ENCODE measurements at regions not wholly inside any gene's neighbourhood (a gene's known extent, or its start where the extent isn't known, plus 50 kb on each side); places are given as distances from the start of the nearest gene placed in this dataset.
"Not testable (repeated sequence)": the region's sequence is repeated elsewhere in the genome, so short reads cannot be mapped to it uniquely, and the experiment has no call there.

DNA sequence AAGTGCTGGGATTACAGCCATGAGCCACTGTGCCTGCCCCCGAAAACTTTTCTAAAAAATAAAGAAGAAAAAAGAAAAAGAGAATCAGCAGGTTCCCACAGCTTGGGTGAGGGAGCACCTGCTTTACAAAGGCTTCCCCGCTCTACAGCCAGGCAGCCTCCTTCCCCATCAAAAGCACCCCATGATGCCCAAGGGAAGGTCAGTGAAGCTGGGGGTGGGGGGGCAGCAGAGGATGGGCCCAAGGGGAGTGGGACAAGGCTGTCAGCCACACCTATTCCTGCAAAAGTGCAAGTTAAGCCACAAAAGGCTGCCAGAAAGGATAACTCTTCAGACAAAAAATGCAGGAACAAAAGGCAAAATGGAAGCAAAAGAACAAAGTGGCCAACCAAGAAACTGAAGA, 72.5 kb downstream of the FAM50B start:
- DNase-seq = no peak

DNA sequence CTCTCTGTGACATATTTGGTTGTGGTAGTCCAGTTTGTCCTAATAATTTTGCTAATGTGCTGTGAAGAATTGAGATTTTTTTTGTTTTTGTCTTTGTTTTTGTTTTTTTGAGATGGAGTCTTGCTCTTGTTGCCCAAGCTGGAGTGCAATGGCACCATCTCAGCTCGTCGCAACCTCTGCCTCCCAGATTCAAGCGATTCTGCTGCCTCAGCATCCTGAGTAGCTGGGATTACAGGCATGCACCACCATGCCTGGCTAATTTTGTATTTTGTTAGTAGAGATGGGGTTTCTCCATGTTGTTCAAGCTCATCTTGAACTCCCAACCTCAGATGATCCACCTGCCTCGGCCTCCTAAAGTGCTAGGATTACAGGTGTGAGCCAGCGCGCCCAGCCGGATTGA, 73.4 kb downstream of the FAM50B start:
- DNase-seq = not testable (repeated sequence)

DNA sequence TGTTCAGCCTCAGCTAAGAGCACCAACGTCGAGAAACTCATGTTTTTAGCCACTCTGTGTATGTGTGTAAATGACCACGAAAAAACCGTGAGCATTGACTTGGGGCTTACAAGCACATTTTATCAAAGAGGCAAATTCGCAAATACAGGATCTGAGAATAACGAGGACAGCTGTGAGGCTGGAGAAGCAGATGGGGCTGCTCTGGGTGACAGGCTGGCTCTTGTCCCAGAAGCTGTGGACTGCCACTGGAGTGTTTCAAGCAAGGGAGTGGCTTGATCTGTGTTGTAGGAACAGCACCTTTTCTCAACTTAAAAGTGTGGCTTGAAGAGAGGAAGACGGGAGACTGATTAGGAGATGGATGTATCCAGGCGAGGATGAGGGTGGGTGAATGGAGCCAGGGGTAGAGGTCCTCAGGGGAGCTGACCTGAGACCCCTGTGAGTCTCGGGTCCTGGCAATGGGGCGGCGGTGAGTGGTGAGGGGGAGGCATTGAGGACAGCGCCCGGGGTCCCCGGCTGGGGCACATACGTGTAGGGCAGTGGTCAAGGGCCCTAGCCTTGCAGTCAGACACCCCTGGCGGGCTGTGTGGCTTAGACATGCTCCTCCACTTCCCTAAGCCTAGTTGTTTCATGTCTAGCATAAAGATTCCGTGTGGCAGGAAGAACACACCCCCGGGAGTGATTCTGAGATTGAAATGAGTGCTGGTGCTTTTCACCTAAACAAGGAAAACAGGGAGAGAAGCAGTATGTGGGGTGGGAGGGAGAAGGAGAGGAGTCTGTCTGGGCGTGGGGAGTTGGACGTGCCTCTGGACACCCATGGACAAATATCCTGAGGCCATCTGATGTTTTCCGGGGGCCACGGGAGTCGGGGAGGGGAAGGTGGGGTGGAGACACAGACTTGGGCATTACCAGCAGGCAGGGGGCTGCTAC, 76.3 kb downstream of the FAM50B start:
- DNase-seq = not testable (repeated sequence)

DNA sequence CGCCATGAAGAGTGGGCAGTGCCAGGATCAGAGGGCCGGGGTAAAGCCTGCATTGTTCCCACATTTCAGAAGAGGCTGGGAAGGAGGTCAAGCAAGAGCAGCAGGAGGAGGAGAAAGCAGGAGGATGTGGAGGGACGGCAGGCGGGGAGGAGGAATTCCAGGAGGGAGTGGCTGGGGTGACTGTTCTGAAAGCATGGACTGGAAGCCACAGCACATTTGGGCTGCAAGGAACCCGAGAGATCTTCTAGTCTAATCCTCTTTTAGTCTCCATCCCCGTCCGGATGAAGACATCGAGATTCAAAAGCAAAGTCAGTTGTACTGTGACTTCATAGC, 76.9 kb downstream of the FAM50B start:
- DNase-seq = no peak

DNA sequence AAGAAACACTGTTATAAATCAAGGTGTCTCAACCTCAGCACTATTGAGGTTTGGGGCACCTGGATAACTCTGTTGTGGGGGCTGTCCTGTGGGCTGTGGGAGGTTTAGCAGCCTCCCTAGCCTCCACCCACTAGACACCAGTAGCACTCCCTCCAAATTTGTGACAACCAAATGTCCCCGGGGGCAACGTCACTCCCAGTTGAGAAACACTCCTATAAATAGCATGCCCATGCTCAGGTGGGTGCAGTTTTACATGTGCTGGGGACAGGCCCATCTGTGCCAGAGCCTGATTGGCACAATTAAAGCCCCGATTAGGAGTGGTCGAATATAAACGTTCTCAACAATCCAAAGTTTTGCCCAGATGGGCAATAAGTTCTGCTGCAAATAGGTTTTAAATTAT, 78.9 kb downstream of the FAM50B start:
- no peak for DNase-seq

DNA sequence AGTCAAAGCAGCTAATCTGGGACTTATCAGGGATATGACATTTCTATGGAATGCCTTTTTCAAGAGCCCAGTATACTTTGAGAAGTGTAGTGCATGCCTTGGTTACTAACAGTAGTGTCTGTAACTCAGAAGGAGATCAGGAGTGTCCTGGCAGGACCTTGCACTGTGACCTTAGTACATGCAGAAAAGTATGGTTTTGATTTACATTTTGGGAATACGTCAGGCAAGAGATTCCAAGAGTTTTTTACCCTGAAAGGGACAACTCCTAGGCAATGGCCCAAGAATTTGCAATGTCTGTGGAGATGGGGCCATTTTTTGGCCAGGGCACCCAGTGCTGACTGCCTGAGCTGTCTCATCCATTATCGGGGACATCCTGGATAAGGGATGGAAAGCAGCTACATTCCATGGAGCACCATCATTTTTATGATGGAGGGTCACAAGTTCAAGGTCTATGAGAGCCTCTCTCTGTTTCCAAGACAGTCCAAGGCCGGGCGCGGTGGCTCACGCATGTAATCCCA, 80.2 kb downstream of the FAM50B start:
- DNase-seq = no peak

DNA sequence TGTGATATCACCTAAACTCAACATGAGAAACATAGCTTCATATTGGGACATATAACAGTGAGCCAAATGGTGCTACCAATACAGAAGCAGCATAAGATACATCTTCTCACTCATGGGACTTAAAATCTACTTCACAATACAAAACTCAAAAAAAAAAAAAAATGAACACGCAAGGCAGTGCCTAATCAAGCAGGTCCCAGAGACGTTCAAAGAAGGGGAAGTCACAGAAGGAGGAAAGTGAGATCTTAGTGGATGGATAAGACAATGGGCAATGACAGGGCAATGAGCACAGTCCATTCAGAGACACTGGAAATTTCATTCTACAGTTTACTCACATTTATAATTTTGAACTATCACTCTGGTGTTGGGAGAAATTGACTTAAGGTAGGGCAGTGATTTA, 88.3 kb downstream of the FAM50B start:
- no peak for DNase-seq

DNA sequence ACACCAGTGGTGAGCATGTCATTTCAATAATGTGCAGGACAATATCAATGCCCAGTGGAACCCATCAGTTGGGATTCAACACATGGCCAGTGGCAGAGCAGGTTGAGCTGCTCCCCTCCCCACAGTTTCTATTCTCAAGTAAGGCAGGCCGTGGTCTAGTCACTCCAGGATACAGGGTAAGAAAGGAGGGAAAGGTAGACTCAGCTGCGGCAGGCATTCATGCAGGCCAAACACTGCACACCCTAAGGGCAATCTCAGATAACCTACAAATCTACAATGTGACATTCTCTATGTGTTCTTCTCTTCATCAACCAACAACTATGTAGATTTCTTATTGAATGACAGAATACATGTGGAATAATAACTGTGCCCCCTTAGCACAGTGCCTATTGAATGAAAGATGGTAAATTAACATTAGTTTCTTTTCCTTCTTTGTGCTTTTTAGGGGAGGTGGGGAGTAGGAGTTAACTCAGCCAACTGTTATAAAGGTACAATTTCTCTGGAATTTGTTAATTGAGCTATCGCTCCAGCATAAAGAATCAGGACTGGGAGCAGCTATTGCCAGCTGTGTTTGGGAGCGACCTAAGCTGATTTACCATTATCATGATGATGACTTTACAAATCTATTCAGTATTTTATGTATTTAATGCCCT, 89.7 kb downstream of the FAM50B start:
- no peak for DNase-seq

DNA sequence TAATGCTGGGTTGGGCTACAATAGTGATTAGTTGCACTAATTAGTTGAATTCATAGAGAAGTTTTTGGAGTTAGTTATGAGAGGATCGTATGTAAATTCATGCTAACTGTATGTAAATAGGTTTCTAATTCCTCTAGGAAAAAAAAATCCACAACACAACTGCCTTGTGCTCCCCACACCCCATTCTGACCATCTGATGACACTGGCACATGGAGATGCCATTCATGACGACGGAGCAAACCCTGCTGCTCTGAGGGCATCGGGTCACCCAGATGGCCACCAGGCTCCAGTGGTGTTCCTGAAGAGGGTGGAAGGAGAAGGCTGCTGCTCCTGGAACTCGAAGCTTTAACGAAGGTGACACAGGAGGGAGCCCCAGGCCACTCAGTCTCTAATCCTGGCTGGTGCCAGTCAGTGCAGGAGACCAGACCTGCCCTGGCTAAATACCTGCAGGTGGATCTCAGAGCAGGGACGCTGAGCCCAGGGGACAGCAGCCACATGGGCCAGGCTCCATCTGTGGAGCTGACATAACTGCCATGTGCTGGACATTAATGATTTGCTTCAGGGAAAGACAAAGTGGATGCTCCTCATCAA, 90.3 kb downstream of the FAM50B start:
- DNase-seq = no peak

DNA sequence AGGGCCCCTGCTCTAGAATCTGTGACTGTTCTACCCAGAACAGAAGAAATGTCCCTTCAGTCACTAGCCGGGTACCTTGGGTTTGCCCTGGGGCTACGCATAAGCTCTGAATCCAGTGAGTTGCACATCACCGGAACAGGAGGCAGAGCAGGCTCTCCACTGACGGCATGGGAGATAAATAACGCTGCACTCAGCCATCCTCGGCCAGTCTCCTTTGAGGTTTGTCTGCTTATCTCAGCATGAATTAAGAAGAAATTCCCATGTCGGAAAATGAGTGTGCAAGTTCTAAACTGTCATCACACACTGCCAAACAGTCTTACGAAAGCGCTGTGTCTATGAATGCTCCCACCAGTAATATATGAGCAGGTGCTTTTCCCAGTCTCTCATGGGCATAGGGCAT, 90.8 kb downstream of the FAM50B start:
- DNase-seq = no peak

DNA sequence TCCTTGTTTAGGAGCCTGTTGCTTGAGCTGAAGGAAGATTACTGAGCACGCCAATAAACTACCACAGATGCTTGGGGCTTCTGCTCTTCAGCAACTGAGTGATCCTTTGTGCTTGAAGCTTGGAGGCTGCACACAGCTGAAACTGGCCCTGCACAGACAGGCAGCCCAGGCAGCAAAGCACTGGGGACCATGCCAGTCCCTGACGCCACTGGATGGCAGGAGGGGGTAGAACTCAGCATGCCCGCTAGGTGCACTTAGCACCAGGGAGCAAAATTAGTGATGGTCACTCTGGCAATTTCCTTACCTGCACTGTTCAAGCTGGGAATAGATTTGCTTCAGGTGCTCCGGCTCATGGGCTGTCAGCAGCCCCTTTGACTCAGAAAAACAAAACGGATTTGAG, 91.5 kb downstream of the FAM50B start:
- DNase-seq = no peak

DNA sequence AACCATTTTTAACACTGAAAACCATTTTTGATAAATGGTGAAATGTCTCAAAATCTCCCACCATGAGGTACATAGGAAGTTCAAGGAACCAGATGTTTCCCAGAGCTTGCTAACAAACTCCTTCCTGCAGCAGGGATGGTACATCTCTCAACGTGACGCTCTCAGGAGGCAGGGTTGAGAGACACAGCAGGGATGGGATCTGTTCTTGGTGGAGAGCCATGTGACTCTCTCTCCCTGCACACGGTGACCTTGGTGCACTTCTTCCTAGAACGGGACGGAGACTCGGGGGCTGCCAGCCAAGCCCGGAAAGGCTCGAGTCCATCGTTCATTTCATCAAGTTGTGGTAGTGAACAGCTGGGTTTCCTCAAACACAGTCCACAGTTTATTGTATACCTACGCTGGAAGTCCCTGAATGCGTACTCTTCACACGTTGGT, 94.2 kb downstream of the FAM50B start:
- no peak for DNase-seq

DNA sequence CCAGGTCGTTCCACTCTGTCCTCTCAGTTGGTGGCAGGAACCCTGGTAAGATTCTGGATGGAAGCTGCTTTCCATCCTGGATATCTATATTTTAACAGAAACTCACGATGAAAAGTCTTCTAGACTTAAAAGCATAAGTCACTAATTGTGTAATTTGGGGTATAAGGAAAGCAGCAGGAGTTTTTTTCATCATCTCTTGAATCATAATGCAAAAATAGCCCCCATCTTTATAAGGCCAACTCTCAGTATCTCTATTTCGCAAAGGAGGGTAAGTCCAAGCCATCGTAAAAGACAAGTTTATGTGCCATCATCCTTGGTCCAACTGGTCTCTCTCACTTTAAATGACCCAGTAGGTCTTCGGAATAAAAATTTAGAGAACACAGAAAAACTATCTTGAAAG, 95.1 kb downstream of the FAM50B start:
- no peak for DNase-seq

DNA sequence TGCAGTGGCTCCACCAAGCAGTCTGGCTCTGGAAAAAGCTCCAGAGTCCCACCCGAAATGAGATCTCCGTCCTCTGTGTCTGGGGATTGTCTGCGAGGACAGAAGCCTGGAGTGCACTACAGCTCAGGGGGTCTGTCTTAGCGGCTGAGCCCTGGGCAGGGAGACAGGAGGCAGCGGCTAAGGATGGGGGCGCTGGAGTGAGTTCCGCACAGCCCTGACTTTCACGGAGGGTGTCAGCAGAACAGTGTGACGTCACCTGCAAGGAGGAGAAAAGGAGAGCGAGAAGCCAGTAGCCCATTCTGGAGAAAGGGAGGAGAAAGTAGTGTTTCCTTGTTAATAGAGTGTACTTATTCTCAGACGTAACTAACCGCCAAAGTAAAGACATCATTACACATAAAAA, 97.6 kb downstream of the FAM50B start:
- no peak for DNase-seq

DNA sequence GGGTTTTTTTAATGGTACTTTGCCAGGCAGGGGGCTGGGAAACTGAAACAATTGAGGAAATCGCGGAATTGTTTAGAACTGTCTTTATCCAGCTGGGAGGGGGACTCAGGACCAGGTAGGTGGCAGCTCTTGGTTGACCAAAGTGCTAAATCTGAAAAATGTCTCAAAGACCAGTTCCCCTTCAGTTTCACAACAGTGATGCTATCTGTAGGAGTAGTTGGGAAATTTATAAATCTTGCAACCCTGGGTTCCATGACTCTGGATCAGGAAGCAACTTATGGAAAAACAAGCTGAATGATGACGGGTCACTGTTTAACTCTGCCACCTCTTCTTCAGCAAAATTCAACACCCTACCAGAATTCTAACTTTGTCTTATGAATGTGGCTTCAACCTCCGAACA, 99.7 kb downstream of the FAM50B start:
- DNase-seq = no peak

DNA sequence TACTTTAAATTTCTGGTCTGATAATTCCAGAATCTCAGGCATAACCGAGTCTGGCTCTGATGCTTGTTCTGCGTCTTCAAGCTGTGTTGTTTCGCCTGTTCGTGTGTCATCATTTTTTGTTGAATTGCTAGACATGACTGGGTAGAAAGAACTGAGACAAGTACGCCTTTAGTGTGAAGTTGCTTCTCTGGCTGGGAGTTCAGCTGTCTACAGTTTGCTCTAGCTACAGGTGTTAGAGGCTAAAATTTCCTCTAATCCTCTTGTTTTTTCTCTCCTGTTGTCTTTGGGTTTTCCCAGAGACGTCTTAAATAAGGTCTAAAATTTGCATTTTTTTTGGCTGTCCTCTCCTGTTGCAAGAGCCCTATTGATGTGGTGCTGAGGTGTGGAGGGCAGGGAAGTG, 100.3 kb downstream of the FAM50B start:
- no peak for DNase-seq

DNA sequence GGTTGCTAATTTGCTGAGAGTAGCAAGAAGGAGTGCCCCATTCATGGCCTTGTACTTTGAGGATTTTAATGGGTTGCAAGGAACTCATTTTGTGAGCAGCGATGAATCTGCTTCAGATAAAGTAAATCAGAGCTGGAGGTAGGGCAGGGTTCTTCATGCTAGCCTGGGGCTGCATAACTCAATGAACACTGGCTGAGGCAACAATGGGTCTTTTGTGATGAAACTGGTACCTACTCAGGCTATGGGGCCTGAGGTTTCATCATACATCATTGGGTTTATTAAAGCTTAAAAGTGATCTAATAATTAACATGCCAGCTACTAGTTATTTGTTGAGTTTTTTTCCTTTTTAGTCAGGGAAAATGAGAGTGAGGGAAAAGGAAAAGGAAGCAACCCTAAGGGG, 106.9 kb downstream of the FAM50B start:
- no peak for DNase-seq

DNA sequence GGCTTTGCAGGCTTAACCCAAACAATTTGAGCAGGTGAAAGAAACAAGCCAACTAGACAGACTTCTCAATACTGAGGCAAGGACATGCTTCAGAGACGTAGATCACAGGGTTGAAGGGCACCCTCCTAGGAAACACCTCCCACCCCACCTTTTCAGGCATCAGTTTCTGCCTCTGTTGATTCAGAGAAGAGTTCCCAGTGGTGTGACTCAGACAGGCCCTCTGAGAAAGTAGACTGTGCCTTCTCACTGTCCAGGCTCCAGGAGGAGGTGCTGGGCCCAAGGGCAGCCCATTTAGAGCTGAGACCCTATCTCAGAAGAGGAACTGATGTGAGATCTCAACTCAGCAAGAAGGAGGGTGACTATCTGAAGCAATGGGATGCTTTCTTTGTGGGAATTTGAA, 108.1 kb downstream of the FAM50B start:
- DNase-seq = no peak

DNA sequence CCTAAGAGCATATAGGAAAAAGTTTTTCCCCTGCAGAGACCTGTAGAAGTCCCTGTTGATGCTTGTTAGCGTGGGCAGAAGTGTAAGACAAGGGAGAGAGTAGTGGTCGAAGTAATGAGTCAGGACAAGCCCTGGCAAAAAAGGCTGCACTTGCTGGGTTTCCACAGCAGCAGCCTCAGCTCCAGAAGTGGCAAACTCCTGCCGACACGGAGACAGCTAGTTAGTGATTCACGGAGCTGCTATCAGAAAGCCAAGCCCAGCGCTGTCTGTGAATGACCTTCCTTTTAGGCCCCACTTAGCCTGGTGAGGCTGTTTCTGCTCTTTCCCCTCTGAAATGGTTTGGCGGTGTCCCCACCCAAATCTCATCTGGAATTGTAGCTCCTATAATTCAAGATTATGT, 109.1 kb downstream of the FAM50B start:
- DNase-seq = no peak

DNA sequence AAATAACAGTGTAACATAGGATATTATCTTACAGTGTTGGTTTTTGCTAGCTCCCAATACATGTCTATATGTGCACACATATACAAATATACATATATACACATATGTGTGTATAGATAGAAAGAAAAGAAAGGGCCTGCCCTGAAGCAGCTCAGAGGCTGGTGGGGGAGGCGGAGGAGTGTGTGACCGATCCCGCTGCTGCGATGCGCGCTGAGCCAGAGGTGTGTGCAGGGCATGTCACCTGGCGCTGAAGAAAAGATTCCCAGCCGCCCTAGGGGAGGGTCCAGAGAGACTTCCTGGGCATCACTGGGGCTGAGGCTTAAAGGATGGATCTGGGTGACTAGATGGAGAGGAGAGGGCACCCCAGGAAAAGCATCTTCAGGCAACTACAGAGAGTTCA, 110.2 kb downstream of the FAM50B start:
- no peak for DNase-seq

DNA sequence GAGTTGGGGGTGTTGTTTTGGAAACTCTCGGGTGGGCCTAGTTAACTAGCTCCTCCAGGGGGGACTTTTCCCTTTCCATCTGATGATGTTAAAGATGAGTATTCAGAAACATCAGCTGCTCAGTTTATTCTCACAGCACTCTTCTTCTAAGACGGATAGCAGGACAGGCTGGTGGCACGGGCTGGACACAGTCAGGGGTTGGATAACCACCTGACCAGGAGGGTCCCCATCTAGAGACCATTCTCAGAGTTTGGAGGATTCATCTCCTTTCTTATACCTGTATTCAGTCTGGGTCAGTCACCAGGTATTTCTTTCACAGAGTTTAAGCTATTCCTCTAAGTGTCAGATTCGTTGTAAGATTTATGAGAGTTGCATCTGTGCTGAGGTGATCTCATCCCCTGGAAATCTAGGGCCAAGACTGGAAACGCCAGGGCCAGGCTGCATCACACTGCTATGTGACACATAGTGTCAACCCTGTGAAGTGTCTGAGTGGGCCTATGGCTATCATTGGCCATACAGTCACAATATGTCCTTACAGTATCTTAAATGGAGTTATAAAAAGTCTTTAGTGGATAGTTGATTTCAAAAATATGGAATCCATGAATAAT, 111.7 kb downstream of the FAM50B start:
- no peak for DNase-seq

DNA sequence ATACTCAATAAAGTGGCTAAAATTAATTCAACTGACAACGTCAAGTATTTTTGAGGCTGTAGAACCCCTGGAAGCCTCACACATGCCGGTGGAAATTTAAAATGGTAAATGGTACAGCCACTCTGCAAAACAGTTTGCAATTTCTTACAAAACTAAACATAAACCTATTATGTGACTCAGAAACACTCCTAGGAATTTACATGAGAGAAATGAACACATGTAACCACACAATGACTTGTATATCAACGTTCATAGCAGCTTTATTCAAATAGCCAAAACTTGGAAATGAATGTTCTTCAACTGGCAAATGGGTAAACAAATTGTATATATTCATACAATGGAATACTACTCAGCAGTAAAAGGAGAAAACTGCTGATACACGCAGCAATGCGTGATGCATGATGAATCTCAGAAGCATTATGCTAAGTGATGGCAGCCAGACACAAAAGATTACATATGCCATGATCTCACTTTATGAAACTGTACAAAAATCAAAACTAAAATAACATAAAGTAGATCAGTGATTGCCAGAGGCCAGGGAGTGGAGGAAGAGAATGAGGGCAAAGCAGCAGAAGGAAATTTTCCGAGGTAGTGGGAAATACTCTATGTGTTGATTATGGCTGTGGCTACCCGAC, 112.5 kb downstream of the FAM50B start:
- no peak for DNase-seq

Measured in stimulated activated CD4-positive, alpha-beta T cell treated with anti-CD3 and anti-CD28 coated beads, Interleukin-2, amount 100 ng/mL, for 24 hours (primary cell).